GM18861 (cell line): ENCODE measurements at regions not wholly inside any gene's neighbourhood (a gene's known extent, or its start where the extent isn't known, plus 50 kb on each side); places are given as distances from the start of the nearest gene placed in this dataset.
"Not testable (repeated sequence)": the region's sequence is repeated elsewhere in the genome, so short reads cannot be mapped to it uniquely, and the experiment has no call there.

Experiments used
- ATAC-seq: cut with Tn5 transposase; IDR thresholded peaks from one replicate; pipeline ENCODE4 v1.9.1; 2021; ENCODE audit not compliant: unreplicated experiment

DNA sequence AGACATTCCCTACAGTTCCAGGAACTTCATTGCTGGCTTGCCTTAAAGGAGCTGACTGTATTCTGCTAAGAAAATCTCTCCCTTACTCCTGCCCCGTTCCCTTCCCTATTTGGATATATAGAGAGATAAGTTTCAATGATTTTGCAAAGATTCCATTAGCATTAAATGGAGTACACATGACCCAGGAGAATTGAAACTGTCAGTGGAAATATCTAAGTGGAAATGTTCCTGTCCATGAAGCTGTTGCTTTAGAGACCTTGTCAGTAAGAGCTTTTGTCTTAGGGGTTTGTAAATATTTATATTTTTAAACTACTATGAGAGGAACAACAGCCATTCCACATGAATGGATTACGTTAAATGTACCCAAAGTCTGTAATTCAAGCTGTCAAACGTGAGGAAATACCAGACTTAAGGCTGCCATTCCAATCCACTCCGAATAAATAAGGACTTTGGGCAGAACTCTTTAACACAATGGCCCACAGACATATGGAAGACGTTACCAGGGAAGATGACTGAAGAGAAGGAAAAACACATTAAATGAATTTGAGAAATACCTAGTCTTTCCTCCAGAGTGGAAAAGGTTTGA is 387.1 kb upstream of the PAPPA start:
- no peak for ATAC-seq

DNA sequence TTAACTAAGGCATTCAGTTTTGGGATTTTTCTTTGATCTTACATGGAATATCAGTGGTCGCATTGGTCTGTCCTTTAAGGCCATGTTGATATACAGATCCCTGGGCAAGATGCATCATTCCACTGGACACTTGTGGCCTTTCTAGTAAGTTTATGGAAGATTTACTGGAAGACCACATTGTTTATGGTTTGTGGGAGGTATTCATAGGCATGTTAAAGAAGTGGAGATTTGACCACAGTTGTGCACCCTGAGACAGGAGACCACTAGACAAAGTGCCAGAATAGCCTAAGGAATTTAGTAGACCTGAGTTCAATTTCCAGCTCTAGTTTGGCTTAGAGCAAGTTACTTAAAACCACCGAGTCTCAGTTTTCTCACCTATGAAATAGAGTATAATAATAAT is 383.1 kb upstream of the PAPPA start:
- ATAC-seq = no peak

DNA sequence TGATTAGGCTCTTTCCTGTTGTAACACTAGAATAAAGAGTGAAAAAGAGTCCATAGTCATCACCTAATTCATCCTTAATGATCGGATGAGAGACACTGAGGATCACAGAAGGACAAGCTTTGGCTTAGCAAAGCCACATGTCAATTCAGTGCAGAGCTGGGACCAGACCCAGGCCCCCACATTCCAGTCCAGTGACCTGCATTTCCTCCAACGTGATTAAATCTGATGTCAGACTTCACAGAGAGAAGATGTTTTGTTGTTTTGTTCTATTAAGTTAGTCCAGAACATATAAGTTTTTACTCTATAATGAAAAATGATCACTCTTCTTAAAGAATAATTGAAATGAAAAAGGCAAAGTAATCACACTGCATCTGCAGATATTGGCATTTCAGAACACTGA is 377.9 kb upstream of the PAPPA start:
- no peak for ATAC-seq

DNA sequence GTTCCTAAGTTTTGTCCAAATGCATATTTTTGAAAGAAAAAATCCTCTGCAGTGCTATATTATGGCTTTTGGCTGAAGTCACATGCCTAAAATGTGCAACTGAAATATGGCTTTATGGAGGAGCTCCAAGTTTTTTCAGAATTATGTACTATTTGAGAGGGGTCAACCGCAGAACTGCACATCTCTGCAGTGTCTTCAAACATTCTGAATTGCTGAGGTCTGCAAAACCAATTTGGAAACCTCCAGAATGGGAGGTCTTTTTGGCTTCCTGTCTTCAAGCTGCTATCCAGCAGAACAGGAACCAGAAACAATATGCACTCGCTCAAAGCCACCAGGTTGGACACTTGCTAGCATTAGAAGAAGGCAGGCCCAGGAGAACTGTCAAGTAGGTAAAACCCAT is 376.0 kb upstream of the PAPPA start:
- ATAC-seq = no peak

DNA sequence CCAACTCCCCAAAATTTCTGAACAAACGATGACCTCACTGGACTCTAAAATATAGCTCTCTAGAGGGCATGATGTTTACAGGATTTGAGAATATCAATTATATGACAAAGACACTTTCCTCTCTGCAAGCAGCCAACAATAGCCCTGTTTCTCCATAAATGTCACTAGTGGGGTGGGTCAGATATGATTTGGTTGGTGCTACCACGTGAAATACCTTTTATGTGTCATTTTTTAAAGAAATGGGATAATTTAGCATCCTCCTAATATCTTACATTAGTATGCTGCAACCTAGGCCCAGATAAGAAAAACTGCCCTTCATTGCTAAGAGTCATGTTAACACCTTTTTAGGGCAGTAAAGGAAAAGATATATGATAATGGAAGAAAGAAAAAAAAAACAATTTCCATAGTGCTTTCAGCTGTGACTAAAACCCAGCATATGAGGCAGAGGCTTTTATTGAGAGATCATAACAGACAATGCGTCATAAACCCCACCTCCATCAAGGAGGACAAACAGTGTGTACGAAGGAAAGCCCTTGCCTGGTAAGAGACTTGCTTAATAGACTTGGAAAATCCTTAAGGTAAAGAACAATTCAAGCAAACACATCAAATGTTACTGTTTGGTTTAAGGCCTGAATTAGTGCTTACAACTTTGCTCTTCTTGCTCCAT is 372.4 kb upstream of the PAPPA start:
- no peak for ATAC-seq

DNA sequence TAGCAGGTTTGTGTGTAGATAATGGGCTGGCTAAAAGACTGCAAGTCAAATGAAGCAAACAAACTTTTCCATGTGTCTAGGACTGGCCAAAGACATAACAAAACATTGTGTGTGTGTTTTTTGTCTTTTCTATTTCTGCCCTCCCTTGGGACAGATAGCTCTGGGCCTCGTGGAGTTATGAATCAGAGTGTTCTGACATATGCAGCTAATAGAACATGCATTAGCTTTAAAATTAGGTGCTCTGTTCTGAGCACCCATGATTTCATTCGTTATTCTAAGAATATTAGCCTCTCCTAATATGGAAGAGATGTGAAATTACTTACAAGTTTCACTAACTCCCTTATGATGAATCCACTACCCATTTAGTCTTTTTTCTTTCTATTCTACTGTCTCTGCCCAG is 367.3 kb upstream of the PAPPA start:
- no peak for ATAC-seq

DNA sequence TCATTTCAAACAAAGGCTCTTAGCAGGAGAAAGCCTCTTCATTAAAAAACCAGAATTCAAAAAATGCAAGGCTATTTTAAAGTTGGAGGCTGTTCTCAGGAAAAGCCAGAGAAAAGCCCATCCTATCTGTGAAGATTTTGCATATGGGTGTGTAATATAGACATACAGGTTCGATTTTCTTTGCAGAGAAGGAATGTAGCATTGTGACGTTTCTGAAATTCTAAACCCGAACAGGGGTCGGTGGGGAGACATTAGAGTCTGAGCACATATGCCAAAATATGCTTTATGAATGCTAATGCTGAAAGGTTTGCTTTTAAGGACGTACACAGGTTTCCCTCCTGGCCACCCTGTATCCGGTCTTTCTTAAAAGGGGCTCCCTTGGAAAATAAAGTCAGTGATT is 363.1 kb upstream of the PAPPA start:
- ATAC-seq = no peak

DNA sequence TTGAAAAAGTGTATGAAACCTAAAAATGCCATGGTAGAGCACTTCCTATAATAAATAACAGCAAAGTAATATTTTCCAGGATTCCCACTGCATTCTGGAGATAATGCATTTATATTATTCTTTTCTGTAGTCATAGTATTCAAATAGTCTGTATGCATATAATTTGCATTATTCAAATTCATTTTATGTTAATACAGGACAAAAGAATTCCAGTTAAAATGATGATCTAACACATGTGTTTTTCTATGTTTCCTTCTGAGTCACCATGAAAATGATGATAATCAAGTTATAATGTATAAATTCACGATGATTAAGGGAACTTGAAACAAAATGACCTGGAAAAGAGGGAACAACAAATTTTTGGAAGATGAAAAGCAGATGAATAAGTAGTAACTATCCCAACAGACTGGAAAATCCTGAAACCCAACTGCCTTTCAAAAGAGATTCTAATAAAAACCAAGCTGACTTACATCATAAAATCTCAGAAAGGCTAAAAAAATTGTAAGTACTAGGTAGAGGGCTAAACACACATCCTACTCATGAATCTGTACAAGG is 358.6 kb upstream of the PAPPA start:
- ATAC-seq = no peak

DNA sequence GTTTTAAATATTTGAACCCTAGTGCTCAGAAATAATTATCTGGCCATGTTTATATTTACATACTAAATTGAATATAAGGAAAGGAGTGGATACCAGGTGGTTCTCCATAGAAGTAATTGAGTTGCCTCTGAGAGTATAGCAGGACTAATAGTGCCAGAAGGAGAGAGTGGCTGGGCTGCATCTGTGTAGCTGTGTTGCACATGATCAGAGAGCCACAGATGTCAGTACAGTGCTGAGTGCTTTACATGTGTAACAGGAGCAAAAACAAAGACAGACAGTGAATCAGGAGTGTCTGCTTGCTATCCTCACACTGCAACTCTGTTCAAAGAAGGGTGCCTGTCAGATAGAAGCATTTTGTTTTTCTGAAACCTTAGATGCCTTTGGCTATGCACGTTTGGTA is 353.9 kb upstream of the PAPPA start:
- no peak for ATAC-seq

DNA sequence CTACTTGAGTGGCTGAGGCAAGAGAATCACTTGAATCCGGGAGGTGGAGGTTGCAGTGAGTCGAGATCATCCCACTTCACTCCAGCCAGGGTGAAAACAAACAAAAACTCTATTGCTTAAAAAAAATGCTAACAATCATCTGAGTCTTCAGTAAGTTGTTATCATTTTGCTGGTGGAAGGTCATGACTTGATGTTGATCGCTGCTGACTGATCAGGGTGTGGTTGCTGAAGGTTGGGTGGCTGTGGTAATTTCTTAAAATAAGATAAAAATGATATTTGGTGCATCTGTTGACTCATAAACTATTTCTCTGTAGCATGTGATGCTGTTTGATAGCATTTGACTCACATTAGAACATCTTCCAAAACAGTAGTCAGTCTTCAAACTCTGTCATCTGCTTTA is 349.4 kb upstream of the PAPPA start:
- ATAC-seq = no peak

DNA sequence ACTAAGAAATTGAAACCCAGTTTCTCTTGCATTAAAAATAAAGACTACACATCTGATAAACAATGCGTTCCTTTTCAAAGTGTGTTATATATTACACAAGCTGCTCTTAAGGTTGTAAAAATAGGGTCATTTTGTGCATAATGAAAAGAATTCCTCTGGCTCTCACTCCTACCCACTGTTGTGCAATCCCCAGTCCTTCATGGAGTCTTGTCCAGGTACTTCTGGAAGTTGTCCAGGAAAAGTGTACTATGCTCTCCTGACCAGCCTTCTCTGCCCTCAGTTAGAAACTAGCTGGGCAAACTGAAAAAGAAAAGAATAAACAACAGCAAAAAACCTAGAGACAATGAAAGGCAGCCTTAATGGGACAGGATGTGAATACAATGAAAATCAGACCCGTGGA is 345.5 kb upstream of the PAPPA start:
- no peak for ATAC-seq

DNA sequence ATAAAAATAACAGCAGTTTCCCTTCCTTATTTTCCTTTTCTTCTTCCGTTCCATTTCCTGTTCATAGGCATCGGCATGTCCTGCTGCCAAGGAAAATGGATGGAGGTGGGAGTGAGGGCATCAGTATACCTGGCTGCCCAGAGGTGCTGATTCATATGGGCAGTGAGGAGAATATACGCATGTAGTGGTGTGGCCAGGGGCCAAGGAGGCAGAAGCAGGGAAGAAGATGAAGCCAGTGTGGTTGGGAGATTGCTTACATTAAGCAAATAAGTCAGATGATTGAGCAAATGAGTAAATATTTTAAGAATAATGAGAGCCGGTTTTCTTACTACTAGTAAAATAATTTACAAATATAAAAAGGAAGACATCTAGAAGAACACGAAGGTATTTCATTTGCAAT is 344.9 kb upstream of the PAPPA start:
- no peak for ATAC-seq

DNA sequence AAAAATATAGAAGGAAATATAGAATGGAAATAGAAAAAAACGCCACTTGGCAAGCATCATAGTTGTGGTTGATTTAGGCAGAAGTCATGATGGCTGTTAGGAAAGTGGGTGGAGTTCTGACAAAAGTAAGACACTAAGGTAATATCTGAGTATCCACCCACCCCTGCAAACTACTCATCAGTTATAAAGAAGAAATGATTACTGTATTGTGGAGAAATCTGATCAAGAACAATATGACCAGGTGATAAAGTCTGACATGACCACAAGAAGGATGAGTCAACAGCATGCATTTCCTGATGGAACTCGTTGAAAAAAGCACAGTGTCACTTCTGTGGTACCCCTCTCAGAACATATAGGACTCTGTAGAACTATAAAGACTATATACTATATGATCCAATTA is 343.4 kb upstream of the PAPPA start:
- ATAC-seq = no peak

DNA sequence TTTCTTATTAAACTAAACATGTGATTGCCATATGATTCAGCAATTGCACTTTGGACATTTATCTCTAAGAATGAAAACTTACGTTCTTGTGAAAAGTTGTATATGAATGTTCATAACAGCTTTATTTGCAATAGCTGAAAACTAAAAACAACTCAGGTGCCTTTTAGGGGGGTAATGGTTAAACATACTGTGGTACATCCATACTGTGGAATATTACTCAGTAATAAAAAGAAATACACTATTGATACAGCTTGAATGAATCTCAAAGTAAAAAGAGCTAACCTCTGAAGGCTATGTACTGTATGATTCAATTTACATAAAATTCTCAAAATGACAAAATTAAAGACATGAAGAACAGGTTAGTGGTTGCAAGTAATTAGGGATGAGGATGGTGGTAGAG is 339.5 kb upstream of the PAPPA start:
- ATAC-seq = no peak

DNA sequence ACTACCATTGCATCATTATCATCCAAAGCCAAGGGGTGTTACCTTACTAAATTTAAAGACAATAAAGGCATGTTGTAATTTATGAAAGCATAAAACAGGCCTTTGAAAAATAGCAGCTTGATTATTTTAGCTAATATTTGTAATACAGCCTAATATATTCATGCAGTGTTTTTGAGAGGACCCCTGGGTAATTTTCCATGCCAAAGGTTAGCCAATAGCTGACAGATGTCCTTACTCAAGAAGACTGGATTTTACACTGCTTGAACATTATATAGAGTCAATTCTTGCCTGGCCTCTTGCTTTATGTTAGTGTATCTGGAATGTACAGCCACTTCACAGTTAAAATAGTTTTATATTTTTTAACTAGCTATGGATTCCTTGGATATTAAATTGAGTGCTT is 337.8 kb upstream of the PAPPA start:
- no peak for ATAC-seq

DNA sequence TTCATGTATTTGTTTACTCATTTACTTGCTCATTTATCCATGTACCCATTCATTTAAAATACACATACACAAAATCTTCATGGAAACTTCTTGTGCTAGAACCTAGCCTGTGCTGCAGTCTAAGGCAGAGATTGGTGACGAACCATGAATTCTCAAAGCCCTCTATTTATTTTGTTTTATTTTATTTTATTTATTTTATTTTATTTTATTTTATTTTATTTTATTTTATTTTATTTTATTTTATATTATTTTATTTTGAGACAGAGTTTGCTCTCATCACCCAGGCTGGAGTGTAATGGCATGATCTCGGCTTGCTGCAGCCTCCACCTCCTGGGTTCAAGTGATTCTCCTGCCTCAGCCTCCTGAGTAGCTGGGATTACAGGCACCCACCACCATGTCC is 334.9 kb upstream of the PAPPA start:
- ATAC-seq = not testable (repeated sequence)

DNA sequence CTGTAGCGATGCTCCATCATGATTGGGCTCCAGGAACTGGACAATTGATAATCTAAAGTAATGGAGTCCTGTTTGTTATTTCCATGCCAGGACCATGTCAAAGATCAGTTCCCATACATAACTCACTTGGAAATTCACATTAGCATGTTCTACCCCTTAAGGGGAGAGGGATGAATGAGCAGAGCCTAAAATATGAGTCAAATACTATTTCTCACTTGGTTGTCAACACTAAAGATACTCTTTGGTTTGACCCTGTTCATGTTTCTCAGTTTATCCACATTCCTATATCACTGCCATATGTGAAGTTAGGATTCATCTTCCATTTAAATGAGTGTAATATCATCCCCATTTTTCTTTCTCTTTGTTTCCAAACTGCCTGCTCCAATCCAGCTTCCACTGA is 321.6 kb upstream of the PAPPA start:
- ATAC-seq = no peak

DNA sequence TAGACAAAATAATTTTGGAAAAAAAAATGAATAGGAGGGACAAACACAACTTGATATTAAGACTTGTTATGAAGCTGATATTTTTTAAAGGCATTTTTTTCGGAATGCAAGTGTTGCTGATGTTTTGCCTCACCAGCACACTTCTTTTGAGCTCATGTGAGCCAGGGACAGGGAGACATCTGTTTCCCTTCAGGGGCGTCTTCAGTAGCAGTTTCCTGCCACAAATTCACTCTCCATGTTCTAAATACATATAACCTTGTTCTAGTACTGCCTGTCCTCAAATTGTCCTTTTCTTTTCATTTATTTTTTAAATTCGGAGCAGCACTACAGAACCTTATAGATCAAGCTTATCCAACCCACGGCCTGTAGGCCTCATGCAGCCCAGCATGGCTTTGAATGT is 316.0 kb upstream of the PAPPA start:
- no peak for ATAC-seq

DNA sequence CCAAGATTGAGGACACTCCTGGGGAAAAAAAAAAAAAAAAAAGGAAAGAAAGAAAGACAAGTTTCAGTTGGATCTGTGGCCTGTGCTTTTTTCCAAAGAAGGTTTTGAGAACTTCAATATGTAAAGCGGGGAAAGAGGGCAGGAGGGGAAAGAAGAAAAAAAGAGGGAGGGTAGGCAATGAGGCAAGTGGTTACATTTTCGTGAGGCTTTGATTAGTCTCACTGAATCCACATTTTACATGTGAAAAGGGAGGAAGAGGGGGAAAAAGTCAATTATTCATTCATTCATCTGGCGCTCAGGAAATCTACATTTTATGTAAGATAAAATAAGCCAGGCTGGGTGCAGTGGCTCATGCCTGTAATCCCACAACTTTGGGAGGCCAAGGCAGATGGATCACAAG is 315.2 kb upstream of the PAPPA start:
- ATAC-seq = no peak

DNA sequence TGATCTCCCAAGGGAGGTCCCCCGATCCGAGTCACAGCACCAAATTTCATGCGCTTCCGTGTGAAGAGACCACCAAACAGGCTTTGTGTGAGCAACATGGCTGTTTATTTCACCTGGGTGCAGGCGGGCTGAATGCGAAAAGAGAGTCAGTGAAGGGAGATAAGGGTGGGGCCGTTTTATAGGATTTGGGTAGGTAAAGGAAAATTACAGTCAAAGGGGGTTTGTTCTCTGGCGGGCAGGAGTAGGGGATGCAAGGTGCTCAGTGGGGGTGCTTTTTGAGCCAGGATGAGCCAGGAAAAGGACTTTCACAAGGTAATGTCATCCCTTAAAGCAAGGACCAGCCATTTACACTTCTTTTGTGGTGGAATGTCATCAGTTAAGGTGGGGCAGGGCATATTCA is 309.2 kb upstream of the PAPPA start:
- ATAC-seq = not testable (repeated sequence)

DNA sequence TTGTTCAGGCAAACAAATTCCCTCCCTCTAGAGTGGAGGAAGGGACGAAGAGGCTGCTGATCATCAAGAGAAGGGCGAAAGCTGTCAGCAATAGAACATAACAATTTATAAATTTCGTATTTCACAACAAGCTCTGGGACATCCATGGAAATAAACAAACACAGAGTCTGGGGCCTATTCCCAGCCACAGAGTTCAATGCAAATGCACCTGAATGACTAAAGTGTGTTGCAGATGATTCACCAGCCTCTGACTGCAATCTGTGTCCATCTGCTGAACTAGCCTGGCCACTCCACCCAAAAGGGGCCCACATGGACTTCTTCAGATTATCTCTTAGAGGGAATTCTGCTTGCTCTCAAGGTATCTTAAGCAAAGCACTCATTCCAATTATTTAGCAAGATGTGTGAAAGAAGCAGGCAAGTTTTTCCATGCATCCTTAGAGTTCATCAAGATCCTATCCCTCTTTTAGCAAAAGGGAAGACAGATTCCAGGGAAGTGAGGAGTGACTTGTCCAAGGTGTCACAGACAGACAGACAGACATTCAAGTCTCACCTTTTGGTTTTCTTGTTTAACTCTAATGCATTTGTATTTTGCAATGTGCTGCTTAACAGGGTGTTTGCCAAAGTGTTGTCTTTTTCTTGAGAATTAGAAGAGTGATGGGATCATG is 307.8 kb upstream of the PAPPA start:
- no peak for ATAC-seq

DNA sequence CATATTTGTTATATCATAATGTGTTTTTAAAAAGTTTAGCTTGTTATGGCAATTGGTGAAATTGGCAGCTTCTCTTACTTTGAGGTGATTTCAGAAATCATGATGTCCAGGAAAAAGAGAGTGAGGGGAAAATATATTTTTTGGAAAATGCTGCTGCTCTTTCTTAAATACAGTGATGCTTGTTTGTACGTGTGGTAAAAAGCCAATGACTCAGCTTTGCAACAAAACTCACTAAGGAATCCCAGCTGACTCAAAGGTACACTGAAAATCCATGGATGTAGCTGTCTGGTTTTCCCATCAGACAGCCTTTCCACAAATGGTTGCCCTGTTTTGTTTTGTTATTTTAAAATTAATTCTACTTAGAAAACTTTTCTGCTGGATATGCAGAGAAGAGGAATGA is 306.4 kb upstream of the PAPPA start:
- ATAC-seq = no peak
